Subcutaneous abdominal adipose tissue (tissue), 5 donors: ENCODE measurements at regions not wholly inside any gene's neighbourhood (a gene's known extent, or its start where the extent isn't known, plus 50 kb on each side); places are given as distances from the start of the nearest gene placed in this dataset.
"Not testable (repeated sequence)": the region's sequence is repeated elsewhere in the genome, so short reads cannot be mapped to it uniquely, and the experiment has no call there.

Source experiments
- H3K27ac ChIP-seq: one replicate; pipeline ENCODE4 v1.7.0; 2013; ENCODE audit warnings: low read depth, mild to moderate bottlenecking, inconsistent platforms, low read length, moderate library complexity
- H3K27me3 ChIP-seq, 5 donors: one replicate each; pipeline ENCODE4 v1.7.0; 2013; ENCODE audit warnings: low read length in 5 of 5, inconsistent platforms in 1 of 5; ENCODE audit not compliant: control insufficient read depth in 5 of 5, insufficient read depth in 4 of 5
- H3K36me3 ChIP-seq, 5 donors: one replicate each; pipeline ENCODE4 v1.7.0; 2013; ENCODE audit warnings: low read length in 5 of 5; ENCODE audit not compliant: control insufficient read depth in 5 of 5, insufficient read depth in 5 of 5
- H3K4me1 ChIP-seq, 5 donors: one replicate each; pipeline ENCODE4 v1.7.0; 2013; ENCODE audit warnings: low read length in 5 of 5, mild to moderate bottlenecking in 3 of 5, moderate library complexity in 1 of 5; ENCODE audit not compliant: control insufficient read depth in 5 of 5, insufficient read depth in 5 of 5
- H3K4me3 ChIP-seq, 5 donors: one replicate each; pipeline ENCODE4 v1.7.0; 2013; ENCODE audit warnings: low read length in 5 of 5, low read depth in 1 of 5
- H3K9ac ChIP-seq, 5 donors: one replicate each; pipeline ENCODE4 v1.7.0; 2013; ENCODE audit warnings: low read length in 5 of 5, mild to moderate bottlenecking in 4 of 5, moderate library complexity in 3 of 5
- H3K9me3 ChIP-seq, 5 donors: one replicate each; pipeline ENCODE4 v1.7.0; 2013; ENCODE audit warnings: low read length in 5 of 5; ENCODE audit not compliant: control insufficient read depth in 5 of 5
- donor health status: healthy.
- donor health status: healthy.
- donor health status: healthy.
- donor health status: healthy.
- donor health status: healthy.

- Histone ChIP-seq H3K36me3 (no peaks in the 10 kb centered on the region), H3K9ac (no peak overlapping the region), H3K9me3 (no peaks in the 10 kb centered on the region), H3K27ac (no peak overlapping the region), H3K4me1 (peaks cover 2 to 17% (median 14%) of the 10 kb centered on the region in 5 donors), H3K4me3 (no peak overlapping the region), H3K27me3 (peaks cover 0 to 1% (median 0%) of the 10 kb centered on the region in 5 donors)
Observed at GRCh38 chr22:22751043-22751603, 106.7 kb downstream of the GGTLC2 start.

- Histone ChIP-seq H3K4me1 (peaks cover 2 to 17% (median 14%) of the 10 kb centered on the region in 5 donors), H3K27me3 (peaks cover 0 to 5% (median 0%) of the 10 kb centered on the region in 5 donors), H3K27ac (no peak overlapping the region), H3K9me3 (no peaks in the 10 kb centered on the region), H3K4me3 (no peak overlapping the region), H3K36me3 (no peaks in the 10 kb centered on the region), H3K9ac (no peak overlapping the region)
Observed at GRCh38 chr22:22752199-22752555, 107.8 kb downstream of the GGTLC2 start.

- no peak overlapping the region for H3K4me3 ChIP-seq
- no peaks in the 10 kb centered on the region for H3K36me3 ChIP-seq
- peaks cover 2 to 17% (median 14%) of the 10 kb centered on the region in 5 donors for H3K4me1 ChIP-seq
- no peaks in the 10 kb centered on the region for H3K9me3 ChIP-seq
- H3K27ac ChIP-seq = no peak overlapping the region
- H3K9ac ChIP-seq = no peak overlapping the region
- H3K27me3 ChIP-seq = peaks cover 0 to 5% (median 0%) of the 10 kb centered on the region in 5 donors
Observed at GRCh38 chr22:22752556-22753477, 108.4 kb downstream of the GGTLC2 start.

- no peaks in the 10 kb centered on the region for H3K36me3 ChIP-seq
- H3K27me3 ChIP-seq = peaks cover 0 to 5% (median 0%) of the 10 kb centered on the region in 5 donors
- no peak overlapping the region for H3K27ac ChIP-seq
- H3K4me3 ChIP-seq = no peak overlapping the region
- no peak overlapping the region for H3K9ac ChIP-seq
- no peaks in the 10 kb centered on the region for H3K9me3 ChIP-seq
- peaks cover 2 to 17% (median 14%) of the 10 kb centered on the region in 5 donors for H3K4me1 ChIP-seq
Observed at GRCh38 chr22:22753526-22754267, 109.3 kb downstream of the GGTLC2 start.

GRCh38 chr22:22754268-22754657 lies 109.8 kb downstream of the GGTLC2 start:
- no peaks in the 10 kb centered on the region for H3K36me3 ChIP-seq
- H3K27ac ChIP-seq = no peak overlapping the region
- H3K9ac ChIP-seq = no peak overlapping the region
- no peaks in the 10 kb centered on the region for H3K9me3 ChIP-seq
- no peak overlapping the region for H3K4me3 ChIP-seq
- peaks cover 0 to 5% (median 0%) of the 10 kb centered on the region in 5 donors for H3K27me3 ChIP-seq
- H3K4me1 ChIP-seq = peaks cover 2 to 17% (median 13%) of the 10 kb centered on the region in 5 donors

GRCh38 chr22:22754961-22755777 lies 110.8 kb downstream of the GGTLC2 start:
- no peak overlapping the region for H3K27ac ChIP-seq

GRCh38 chr22:22755778-22756100 lies 111.3 kb downstream of the GGTLC2 start:
- Histone ChIP-seq H3K27ac (no peak overlapping the region), H3K4me1 (peaks cover 2 to 14% (median 10%) of the 10 kb centered on the region in 5 donors), H3K4me3 (no peak overlapping the region), H3K36me3 (no peaks in the 10 kb centered on the region), H3K9ac (no peak overlapping the region), H3K27me3 (peaks cover 0 to 5% (median 0%) of the 10 kb centered on the region in 5 donors), H3K9me3 (no peaks in the 10 kb centered on the region)

More at GRCh38 chr22:22754961-22755777, 110.8 kb downstream of the GGTLC2 start:
- no peak overlapping the region for H3K9ac ChIP-seq
- H3K9me3 ChIP-seq = no peaks in the 10 kb centered on the region
- peaks cover 0 to 5% (median 0%) of the 10 kb centered on the region in 5 donors for H3K27me3 ChIP-seq
- peaks cover 2 to 14% (median 10%) of the 10 kb centered on the region in 5 donors for H3K4me1 ChIP-seq
- H3K4me3 ChIP-seq = no peak overlapping the region
- H3K36me3 ChIP-seq = no peaks in the 10 kb centered on the region

GRCh38 chr22:22756109-22756508 lies 111.7 kb downstream of the GGTLC2 start:
- no peaks in the 10 kb centered on the region for H3K36me3 ChIP-seq
- H3K4me3 ChIP-seq = no peak overlapping the region
- H3K27me3 ChIP-seq = peaks cover 0 to 5% (median 0%) of the 10 kb centered on the region in 5 donors
- H3K9me3 ChIP-seq = no peaks in the 10 kb centered on the region
- H3K9ac ChIP-seq = no peak overlapping the region
- no peak overlapping the region for H3K27ac ChIP-seq
- H3K4me1 ChIP-seq = peaks cover 2 to 14% (median 10%) of the 10 kb centered on the region in 5 donors

GRCh38 chr22:22756551-22757201 lies 112.3 kb downstream of the GGTLC2 start:
- not testable (repeated sequence) for H3K27ac ChIP-seq

More at GRCh38 chr22:22756551-22757201, 112.3 kb downstream of the GGTLC2 start:
- not testable (repeated sequence) for H3K4me3 ChIP-seq, H3K9me3 ChIP-seq, H3K27me3 ChIP-seq, H3K9ac ChIP-seq, H3K36me3 ChIP-seq
- peaks cover 2 to 14% (median 10%) of the 10 kb centered on the region in 5 donors for H3K4me1 ChIP-seq
